Keratinocyte (primary cell): ENCODE measurements at regions not wholly inside any gene's neighbourhood (a gene's known extent, or its start where the extent isn't known, plus 50 kb on each side); places are given as distances from the start of the nearest gene placed in this dataset.

Source experiments
- CTCF ChIP-seq, 3 experiments: IDR thresholded peaks in 1 of 3; conservative IDR thresholded peaks in 1 of 3; optimal IDR thresholded peaks in 1 of 3; 2 replicates in 2 of 3; 3 replicates in 1 of 3; pipeline versions ENCODE3 to v1.5.1; 2011; ENCODE audit warnings: low read length in 3 of 3, mild to moderate bottlenecking in 3 of 3, moderate library complexity in 2 of 3, control low read depth in 1 of 3, inconsistent platforms in 1 of 3; ENCODE audit not compliant: insufficient read depth in 2 of 3; ENCODE audit errors: extremely low read depth in 1 of 3
- EZH2 ChIP-seq: IDR thresholded peaks from one replicate; pipeline ENCODE4 v1.6.1; 2012; ENCODE audit warnings: inconsistent platforms, mild to moderate bottlenecking, low read length, moderate library complexity

- TF ChIP-seq CTCF (optimal IDR thresholded peaks at IDR 0.05 in 1 of 3, IDR thresholded peaks at IDR 0.05 in 1 of 3, conservative IDR thresholded peaks at IDR 0.05 in 1 of 3; ENCODE audit: extremely low read depth in 1 of 3, insufficient read depth in 2 of 3, low read length in 3 of 3) (no peak), EZH2 (no peak)
These were observed 316.1 kb downstream of the AJAP1 start for GRCh38 chr1:4970532-4970931.
